Upper lobe of left lung (tissue), 6 donors: ENCODE measurements at regions not wholly inside any gene's neighbourhood (a gene's known extent, or its start where the extent isn't known, plus 50 kb on each side); places are given as distances from the start of the nearest gene placed in this dataset.

Experiments used
- ATAC-seq, 2 donors: fragments of 200-7000 bp; cut with Tn5 transposase; one replicate each; pipeline ENCODE4 v1.9.1; 2022; ENCODE audit warnings: mild to moderate bottlenecking in 2 of 2, moderate library complexity in 2 of 2; ENCODE audit not compliant: low FRiP score in 2 of 2
- DNase-seq, 2 donors: peaks; one replicate each; pipeline ENCODE4 v3.0.0-alpha.2; 2019 to 2020
- H3K27ac ChIP-seq, 4 donors: fragments of 200-600 bp; sonication (generic); one replicate each; pipeline ENCODE4 v1.5.1; 2016 to 2019
- H3K27me3 ChIP-seq, 4 donors: fragments of 200-600 bp; sonication (generic); one replicate each; pipeline ENCODE4 v1.5.1; 2017 to 2019
- H3K36me3 ChIP-seq, 4 donors: fragments of 200-600 bp; sonication (generic); one replicate each; pipeline ENCODE4 v1.5.1; 2016 to 2019
- H3K4me1 ChIP-seq, 4 donors: fragments of 200-600 bp; sonication (generic); one replicate each; pipeline ENCODE4 v1.5.1; 2018 to 2019
- H3K4me3 ChIP-seq, 4 donors: fragments of 200-600 bp; sonication (generic); one replicate each; pipeline ENCODE4 v1.5.1; 2017 to 2019; ENCODE audit warnings: mild to moderate bottlenecking in 2 of 4, moderate library complexity in 1 of 4
- H3K9me3 ChIP-seq, 4 donors: fragments of 200-600 bp; sonication (generic); one replicate each; pipeline ENCODE4 v1.5.1; 2018 to 2019
- CTCF ChIP-seq, 6 experiments: fragments of 450-650 bp in 4 of 6; fragments of 200-600 bp in 2 of 6; sonication (generic) in 2 of 6; IDR thresholded peaks; one replicate each; pipeline ENCODE4 v1.5.1; 2016 to 2019; ENCODE audit warnings: antibody characterized with exemption in 6 of 6
- EP300 ChIP-seq, 4 donors: sonication (generic); formaldehyde crosslinking; IDR thresholded peaks; one replicate each; pipeline ENCODE4 v1.5.1; 2017; ENCODE audit warnings: antibody characterized with exemption in 4 of 4, control low read depth in 2 of 4
- POLR2A ChIP-seq, 4 donors: fragments of 450-650 bp; IDR thresholded peaks; one replicate each; pipeline ENCODE4 v1.5.1; 2016 to 2017; ENCODE audit warnings: antibody characterized with exemption in 4 of 4, mild to moderate bottlenecking in 2 of 4
- POLR2AphosphoS5 ChIP-seq, 2 donors: sonication (generic); formaldehyde crosslinking; IDR thresholded peaks; one replicate each; pipeline ENCODE4 v1.5.1; 2017; ENCODE audit warnings: antibody characterized with exemption in 2 of 2
- whole genome bisulfite sequencing, 2 donors: methylation state at CpG; one replicate each; pipeline ENCODE4 v1.1.5; 2017 to 2018; 5-methylcytosine and 5-hydroxymethylcytosine counted together
- donor health status: DM: no; HTN: no; CAD: no; lungs with moderate emphysema.
- donor health status: DM: no; HTN: yes; CAD: no; lungs with severe emphysema.

- Histone ChIP-seq H3K27me3 (no peaks in the 10 kb centered on the region), H3K4me3 (no peak overlapping the region), H3K4me1 (no peaks in the 10 kb centered on the region), H3K9me3 (peaks cover 0 to 11% (median 0%) of the 10 kb centered on the region in 4 donors), H3K36me3 (no peaks in the 10 kb centered on the region), H3K27ac (no peak overlapping the region)
- 58 to 60% methylated on average over 3 of the region's 3 CpGs for WGBS, 2 donors
- no peak for ATAC-seq
- DNase-seq, result no peak
- TF ChIP-seq CTCF (IDR thresholded peaks at IDR 0.05) (no peak), POLR2AphosphoS5 (IDR thresholded peaks at IDR 0.05) (no peak), EP300 (IDR thresholded peaks at IDR 0.05) (no peak), POLR2A (IDR thresholded peaks at IDR 0.05) (no peak)
Observed at GRCh38 chr20:11642866-11643265, 274.8 kb upstream of the BTBD3 start.

DNA sequence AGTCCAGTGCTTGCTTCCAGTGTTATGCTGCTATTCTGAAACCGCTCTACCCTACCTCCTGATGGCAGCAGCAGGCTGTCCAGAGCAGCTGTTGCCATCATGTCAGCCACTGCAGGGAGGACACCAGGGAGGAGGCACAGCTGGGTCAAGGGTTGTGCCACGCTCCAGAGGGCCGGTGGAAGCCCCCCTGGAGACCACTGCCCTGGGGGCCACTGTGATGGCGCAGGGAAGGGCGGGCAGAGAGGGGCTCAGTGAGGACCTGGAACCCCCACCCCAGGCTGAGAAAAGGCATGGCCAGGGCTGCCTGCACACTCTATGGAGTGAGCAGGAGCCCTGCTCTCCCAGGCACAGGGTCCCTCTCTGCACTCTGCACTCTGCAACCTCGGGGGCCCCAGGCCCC is 271.3 kb upstream of the BTBD3 start:
- no peak overlapping the region for H3K27ac ChIP-seq
- H3K4me3 ChIP-seq, result no peak overlapping the region
- H3K9me3 ChIP-seq, result peaks cover 0 to 11% (median 0%) of the 10 kb centered on the region in 4 donors
- DNase-seq, result peak in 1 of 2 donors; percentile 45
- no peak for TF ChIP-seq POLR2A (IDR thresholded peaks at IDR 0.05)
- peak in 1 of 2 donors; percentile 51 for ATAC-seq
- WGBS, 2 donors, result 89 to 100% methylated on average over 1 to 6 of the region's 6 CpGs
- no peaks in the 10 kb centered on the region for H3K27me3 ChIP-seq
- no peaks in the 10 kb centered on the region for H3K4me1 ChIP-seq
- no peaks in the 10 kb centered on the region for H3K36me3 ChIP-seq

DNA sequence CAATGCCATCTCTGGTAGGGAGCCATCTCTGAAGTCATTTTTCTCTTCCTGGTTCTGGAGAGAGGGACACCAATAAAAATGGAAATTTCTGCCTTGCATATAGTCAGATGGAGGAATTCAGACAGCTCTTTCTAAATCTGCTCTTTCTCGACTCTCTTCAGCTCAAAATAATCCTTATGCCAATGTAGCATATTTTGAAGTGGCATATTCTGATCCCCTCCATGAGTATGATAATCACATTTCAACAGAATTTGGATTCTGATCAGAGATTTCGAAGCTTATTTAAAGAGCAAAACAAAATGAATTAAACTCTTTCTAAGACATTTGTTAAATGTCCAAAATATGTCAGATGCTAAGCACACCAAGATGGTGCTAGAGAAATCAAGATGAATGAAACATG is 267.1 kb upstream of the BTBD3 start:
- Histone ChIP-seq H3K27ac (no peak overlapping the region), H3K36me3 (no peaks in the 10 kb centered on the region), H3K4me1 (no peaks in the 10 kb centered on the region), H3K9me3 (peaks cover 0 to 11% (median 0%) of the 10 kb centered on the region in 4 donors), H3K4me3 (no peak overlapping the region), H3K27me3 (no peaks in the 10 kb centered on the region)
- 83 to 85% methylated on average over 2 of the region's 2 CpGs for WGBS, 2 donors
- ATAC-seq (no peak), DNase-seq (no peak)
- no peak for TF ChIP-seq POLR2A (IDR thresholded peaks at IDR 0.05)
- no peak for TF ChIP-seq CTCF (IDR thresholded peaks at IDR 0.05)
- no peak for TF ChIP-seq POLR2AphosphoS5 (IDR thresholded peaks at IDR 0.05)
- TF ChIP-seq EP300 (IDR thresholded peaks at IDR 0.05), result no peak

DNA sequence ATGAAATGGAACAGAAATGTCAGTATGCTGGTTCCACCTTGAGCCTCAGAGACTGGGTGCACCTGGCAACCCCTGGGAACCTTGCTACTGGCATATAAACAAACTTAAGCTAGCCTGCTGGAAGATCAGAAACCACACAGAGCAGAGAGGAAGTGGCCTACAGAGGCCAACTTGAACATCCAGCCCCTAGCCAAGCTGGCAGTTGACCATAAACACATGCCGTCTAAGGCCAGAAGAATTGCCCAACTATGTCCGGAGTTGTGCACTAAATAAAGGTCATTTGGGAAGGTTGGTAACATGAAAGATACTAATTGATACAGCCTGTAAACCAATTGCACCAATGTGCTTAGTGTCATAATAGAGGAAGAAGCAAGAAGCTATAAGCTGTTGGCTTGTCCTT is 266.6 kb upstream of the BTBD3 start:
- H3K4me3 ChIP-seq, result no peak overlapping the region
- H3K36me3 ChIP-seq, result no peaks in the 10 kb centered on the region
- DNase-seq, result no peak
- WGBS, 2 donors, result 68 to 75% methylated on average over 2 of the region's 2 CpGs
- ATAC-seq, result no peak
- no peak overlapping the region for H3K27ac ChIP-seq
- no peak for TF ChIP-seq CTCF (IDR thresholded peaks at IDR 0.05)
- no peak for TF ChIP-seq POLR2AphosphoS5 (IDR thresholded peaks at IDR 0.05)
- H3K4me1 ChIP-seq, result no peaks in the 10 kb centered on the region
- no peaks in the 10 kb centered on the region for H3K27me3 ChIP-seq
- peaks cover 0 to 11% (median 0%) of the 10 kb centered on the region in 4 donors for H3K9me3 ChIP-seq

- Histone ChIP-seq H3K36me3 (no peaks in the 10 kb centered on the region), H3K4me3 (no peak overlapping the region), H3K9me3 (peaks cover 0 to 10% (median 0%) of the 10 kb centered on the region in 4 donors), H3K27ac (no peak overlapping the region), H3K4me1 (no peaks in the 10 kb centered on the region), H3K27me3 (no peaks in the 10 kb centered on the region)
- DNase-seq (no peak), ATAC-seq (no peak)
- TF ChIP-seq CTCF (IDR thresholded peaks at IDR 0.05) (no peak), POLR2AphosphoS5 (IDR thresholded peaks at IDR 0.05) (no peak), EP300 (IDR thresholded peaks at IDR 0.05) (no peak), POLR2A (IDR thresholded peaks at IDR 0.05) (no peak)
Observed at GRCh38 chr20:11651647-11652046, 266.0 kb upstream of the BTBD3 start.
